ENCODE measurements at regions not wholly inside any gene's neighbourhood (a gene's known extent, or its start where the extent isn't known, plus 50 kb on each side); places are given as distances from the start of the nearest gene placed in this dataset.

GRCh38 chr13:62207388-62207787, 791.7 kb upstream of the PCDH20 start:
- TF ChIP-seq CTCF (IDR thresholded peaks at IDR 0.05): no peak
- Mint-ChIP-seq H3K4me3 (no peak overlapping the region), H3K4me1 (no peaks in the 10 kb centered on the region), H3K36me3 (ENCODE audit: low read depth) (no peaks in the 10 kb centered on the region), H3K9me3 (peaks cover 7% of the 10 kb centered on the region), H3K27ac (no peak overlapping the region), H3K27me3 (ENCODE audit: low read depth, poor library complexity) (peaks cover 4% of the 10 kb centered on the region)
- DNase-seq: no peak

DNA sequence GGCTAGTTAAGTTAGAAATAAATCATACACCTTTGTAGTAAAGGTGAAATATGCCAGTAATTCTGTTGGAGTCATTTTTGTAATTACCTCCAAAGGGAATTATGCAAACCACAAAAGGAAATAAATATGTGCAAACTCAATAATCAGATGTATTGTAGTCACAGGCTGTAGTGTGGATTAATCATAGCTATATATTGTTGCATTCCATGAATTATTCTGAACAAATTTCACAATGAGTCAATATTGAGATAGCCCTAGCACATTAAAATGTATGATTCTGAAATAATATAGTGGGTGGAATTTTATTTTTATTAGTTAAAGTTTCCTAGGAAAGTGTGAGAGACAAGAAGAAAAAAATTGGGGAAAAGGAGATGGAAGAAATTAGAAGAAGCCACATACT, 790.5 kb upstream of the PCDH20 start:
- no peak for TF ChIP-seq CTCF (IDR thresholded peaks at IDR 0.05)
- no peak for DNase-seq

GRCh38 chr13:62205273-62205672, 789.6 kb upstream of the PCDH20 start:
- Mint-ChIP-seq H3K27me3 (ENCODE audit: low read depth, poor library complexity) (peaks cover 2% of the 10 kb centered on the region), H3K4me1 (no peaks in the 10 kb centered on the region), H3K9me3 (peaks cover 7% of the 10 kb centered on the region), H3K27ac (no peak overlapping the region), H3K4me3 (no peak overlapping the region), H3K36me3 (ENCODE audit: low read depth) (no peaks in the 10 kb centered on the region)
- no peak for TF ChIP-seq CTCF (IDR thresholded peaks at IDR 0.05)
- DNase-seq: no peak

More for the DNA sequence above, 790.5 kb upstream of the PCDH20 start:
- Mint-ChIP-seq H3K4me1 (no peaks in the 10 kb centered on the region), H3K4me3 (no peak overlapping the region), H3K9me3 (peaks cover 7% of the 10 kb centered on the region), H3K36me3 (ENCODE audit: low read depth) (no peaks in the 10 kb centered on the region), H3K27ac (no peak overlapping the region), H3K27me3 (ENCODE audit: low read depth, poor library complexity) (peaks cover 2% of the 10 kb centered on the region)

GRCh38 chr13:62194371-62194770, 778.7 kb upstream of the PCDH20 start:
- no peak for DNase-seq
- Mint-ChIP-seq H3K4me1 (no peaks in the 10 kb centered on the region), H3K36me3 (ENCODE audit: low read depth) (no peaks in the 10 kb centered on the region), H3K27me3 (ENCODE audit: low read depth, poor library complexity) (no peaks in the 10 kb centered on the region), H3K4me3 (no peak overlapping the region), H3K27ac (no peak overlapping the region), H3K9me3 (no peaks in the 10 kb centered on the region)
- no peak for TF ChIP-seq CTCF (IDR thresholded peaks at IDR 0.05)

DNA sequence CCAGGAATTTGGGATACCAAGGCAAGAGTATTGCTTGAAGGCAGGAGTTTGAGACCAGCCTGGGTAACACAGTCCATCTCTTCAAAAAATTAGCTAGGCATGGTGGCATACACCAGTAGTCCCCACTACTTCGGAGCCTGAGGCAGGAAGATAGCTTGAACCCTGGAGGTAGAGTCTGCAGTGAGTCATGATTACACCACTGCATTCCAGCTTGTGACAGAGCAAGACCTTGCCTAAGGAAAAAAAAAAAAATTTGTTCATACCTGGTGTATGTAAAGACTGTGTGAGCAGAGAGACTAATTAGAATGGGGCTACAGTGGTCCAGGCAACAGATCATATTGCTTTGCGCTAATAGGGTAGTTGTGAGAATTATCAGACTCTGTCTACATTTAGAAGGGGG, 778.3 kb upstream of the PCDH20 start:
- no peaks in the 10 kb centered on the region for H3K27me3 Mint-ChIP-seq (ENCODE audit: low read depth, poor library complexity)
- no peak overlapping the region for H3K27ac Mint-ChIP-seq
- no peak for DNase-seq
- H3K4me3 Mint-ChIP-seq: no peak overlapping the region
- no peak for TF ChIP-seq CTCF (IDR thresholded peaks at IDR 0.05)
- no peaks in the 10 kb centered on the region for H3K4me1 Mint-ChIP-seq
- H3K9me3 Mint-ChIP-seq: no peaks in the 10 kb centered on the region
- H3K36me3 Mint-ChIP-seq (ENCODE audit: low read depth): no peaks in the 10 kb centered on the region

DNA sequence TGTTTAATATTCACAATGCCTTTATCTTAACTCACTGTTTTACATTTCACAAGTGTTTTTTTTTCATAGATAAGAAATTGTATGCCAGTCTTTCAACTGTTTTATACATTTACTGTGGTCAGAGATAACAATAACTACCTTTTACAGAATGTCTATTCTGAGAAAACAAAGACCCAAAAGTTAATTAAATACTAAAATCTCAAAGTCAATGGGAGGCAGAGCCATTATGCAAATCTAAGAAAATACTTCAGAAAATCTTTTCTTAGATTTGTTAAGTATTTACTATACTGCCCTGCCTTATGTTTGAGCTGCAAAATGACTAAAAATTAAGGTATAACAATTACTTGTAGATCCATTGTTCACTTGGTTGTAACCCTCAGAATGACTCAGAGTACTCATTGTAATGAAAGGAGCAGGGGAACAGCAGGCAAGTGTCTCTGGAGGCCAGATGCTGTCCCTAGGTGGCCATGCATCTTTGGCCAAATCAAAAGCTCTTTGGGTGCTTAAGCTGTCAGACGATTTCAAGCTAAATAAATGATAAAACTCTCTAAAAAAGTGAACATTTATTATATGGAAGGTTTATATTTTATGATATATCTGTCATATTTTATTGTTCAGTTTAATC, 770.1 kb upstream of the PCDH20 start:
- H3K9me3 Mint-ChIP-seq: no peaks in the 10 kb centered on the region
- TF ChIP-seq CTCF (IDR thresholded peaks at IDR 0.05): no peak

More for the DNA sequence above, 770.1 kb upstream of the PCDH20 start:
- H3K4me1 Mint-ChIP-seq: no peaks in the 10 kb centered on the region
- H3K4me3 Mint-ChIP-seq: no peak overlapping the region
- H3K27ac Mint-ChIP-seq: no peak overlapping the region
- no peaks in the 10 kb centered on the region for H3K36me3 Mint-ChIP-seq (ENCODE audit: low read depth)
- H3K27me3 Mint-ChIP-seq (ENCODE audit: low read depth, poor library complexity): no peaks in the 10 kb centered on the region
- no peak for DNase-seq
